ENCODE measurements at regions not wholly inside any gene's neighbourhood (a gene's known extent, or its start where the extent isn't known, plus 50 kb on each side); places are given as distances from the start of the nearest gene placed in this dataset.

- DNase-seq (ENCODE audit: missing footprints) (no peak), ATAC-seq (no peak)
- intact Hi-C loops (cut with DNase I): no loop called here
Observed at GRCh38 chr12:90305379-90305778, 596.7 kb upstream of the ATP2B1 start.

DNA sequence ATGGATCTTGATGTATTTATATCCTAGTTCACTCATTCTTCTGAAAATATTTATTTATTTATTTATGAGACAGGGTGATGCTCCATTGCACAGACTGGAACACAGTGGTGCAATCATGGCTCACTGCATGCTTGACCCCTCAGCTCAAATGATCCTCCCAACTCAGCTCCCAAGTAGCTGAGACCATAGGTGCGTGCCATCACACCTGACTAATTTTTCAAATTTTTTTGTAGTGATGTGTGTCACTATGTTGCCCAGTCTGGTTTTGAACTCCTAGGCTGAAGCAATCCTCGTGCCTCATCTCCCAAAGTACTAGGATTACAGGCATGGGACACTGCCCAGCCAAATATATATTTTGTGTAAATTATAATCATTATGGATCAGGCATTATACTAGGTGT, 595.6 kb upstream of the ATP2B1 start:
- no peak for ATAC-seq
- intact Hi-C loops (cut with DNase I): no loop called here
- no peak for DNase-seq (ENCODE audit: missing footprints)

DNA sequence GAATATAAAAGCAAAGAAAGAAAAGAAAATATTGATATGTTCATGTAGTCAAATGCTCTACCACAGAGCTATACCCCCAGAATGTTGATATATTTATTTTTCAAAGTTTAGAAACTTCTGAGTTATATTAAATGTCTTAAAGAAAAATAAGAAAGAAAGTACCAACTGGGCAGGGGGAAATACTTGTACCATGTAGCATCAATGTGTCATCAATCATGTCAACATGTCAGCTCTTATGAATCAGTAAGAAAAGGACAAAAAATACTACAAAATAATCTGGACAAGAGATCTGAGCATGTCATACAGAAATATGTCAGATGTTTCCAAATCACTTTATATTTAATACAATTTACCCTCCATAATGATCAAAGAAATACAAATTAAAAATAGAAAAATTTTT, 595.1 kb upstream of the ATP2B1 start:
- ATAC-seq (no peak), DNase-seq (ENCODE audit: missing footprints) (no peak)
- intact Hi-C loops (cut with DNase I): no loop called here

DNA sequence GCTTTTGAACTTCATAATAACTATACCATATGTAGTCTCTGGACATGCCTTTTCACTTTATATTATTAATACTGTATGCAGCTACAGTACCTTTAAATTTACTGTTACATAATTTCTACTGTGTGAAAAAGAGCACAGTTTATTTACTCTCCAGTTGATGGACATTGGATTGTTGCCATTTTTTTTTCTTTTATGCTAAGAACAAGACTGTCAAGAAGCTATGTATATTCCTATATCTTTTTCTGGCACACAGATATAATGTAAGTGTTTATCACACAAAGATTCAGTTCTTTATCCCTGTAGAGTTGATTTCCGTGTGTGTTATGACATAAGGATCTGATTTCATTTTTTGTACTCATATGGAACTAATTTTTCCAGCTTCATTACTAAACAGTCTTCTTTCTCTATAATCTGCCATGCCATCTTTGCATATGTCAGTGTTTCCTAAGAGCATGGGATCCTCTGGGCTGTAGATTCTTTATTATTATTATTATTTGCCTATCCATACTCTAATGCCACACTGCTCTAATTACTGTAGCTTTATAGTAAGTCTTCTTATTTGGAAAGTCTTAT, 593.0 kb upstream of the ATP2B1 start:
- intact Hi-C loops (cut with DNase I): no loop called here
- no peak for ATAC-seq
- DNase-seq (ENCODE audit: missing footprints): no peak

GRCh38 chr12:90301095-90301494, 592.5 kb upstream of the ATP2B1 start:
- no peak for ATAC-seq

DNA sequence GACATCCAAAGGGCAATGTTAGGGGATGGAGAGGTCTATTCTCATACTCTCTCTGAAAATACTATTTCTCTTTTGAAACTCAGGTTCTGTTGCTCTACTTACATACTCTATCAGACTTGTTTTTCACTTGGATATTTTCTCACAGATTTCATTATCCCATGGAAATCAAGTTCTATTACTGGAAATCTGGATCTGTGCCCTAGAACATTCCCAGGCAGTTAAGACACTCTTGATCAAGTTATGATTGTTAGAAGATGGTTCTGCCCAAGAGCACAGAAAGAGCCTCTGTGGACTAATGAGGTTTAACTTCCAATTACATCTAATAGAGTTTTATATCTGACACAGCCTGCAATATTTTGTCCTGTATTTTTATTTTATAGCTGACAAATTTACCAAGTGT, 591.0 kb upstream of the ATP2B1 start:
- no peak for ATAC-seq
- intact Hi-C loops (cut with DNase I): no loop called here
- DNase-seq (ENCODE audit: missing footprints): no peak

More at GRCh38 chr12:90301095-90301494, 592.5 kb upstream of the ATP2B1 start:
- DNase-seq (ENCODE audit: missing footprints): no peak
- intact Hi-C loops (cut with DNase I): no loop called here

- ATAC-seq (no peak), DNase-seq (ENCODE audit: missing footprints) (no peak)
- intact Hi-C loops (cut with DNase I): no loop called here
Observed at GRCh38 chr12:90299121-90299520, 590.5 kb upstream of the ATP2B1 start.

GRCh38 chr12:90298289-90298948, 589.8 kb upstream of the ATP2B1 start:
- intact Hi-C loops (cut with DNase I): no loop called here
- ATAC-seq: no peak
- no peak for DNase-seq (ENCODE audit: missing footprints)

GRCh38 chr12:90295858-90296257, 587.2 kb upstream of the ATP2B1 start:
- ATAC-seq: no peak
- DNase-seq (ENCODE audit: missing footprints): no peak
- intact Hi-C loops (cut with DNase I): no loop called here

DNA sequence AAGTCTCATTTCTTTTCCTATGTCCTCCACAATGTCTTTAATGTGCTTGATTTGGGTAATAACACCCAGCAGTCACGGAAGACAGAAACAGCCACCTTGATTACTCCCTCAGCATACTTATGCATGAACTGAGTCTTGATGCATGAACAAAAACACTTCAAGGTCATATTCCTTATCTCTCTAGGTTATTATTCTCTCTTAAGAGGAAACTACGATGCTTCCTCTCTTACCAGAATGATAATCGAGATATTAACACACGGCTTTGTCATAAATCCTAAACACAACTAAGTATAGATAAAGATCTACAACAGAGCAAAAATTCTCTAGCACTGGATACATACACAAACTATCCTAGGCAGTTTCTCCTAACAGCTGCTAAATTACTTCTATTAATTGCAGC, 583.5 kb upstream of the ATP2B1 start:
- ATAC-seq: no peak
- intact Hi-C loops (cut with DNase I): no loop called here
- DNase-seq (ENCODE audit: missing footprints): no peak

DNA sequence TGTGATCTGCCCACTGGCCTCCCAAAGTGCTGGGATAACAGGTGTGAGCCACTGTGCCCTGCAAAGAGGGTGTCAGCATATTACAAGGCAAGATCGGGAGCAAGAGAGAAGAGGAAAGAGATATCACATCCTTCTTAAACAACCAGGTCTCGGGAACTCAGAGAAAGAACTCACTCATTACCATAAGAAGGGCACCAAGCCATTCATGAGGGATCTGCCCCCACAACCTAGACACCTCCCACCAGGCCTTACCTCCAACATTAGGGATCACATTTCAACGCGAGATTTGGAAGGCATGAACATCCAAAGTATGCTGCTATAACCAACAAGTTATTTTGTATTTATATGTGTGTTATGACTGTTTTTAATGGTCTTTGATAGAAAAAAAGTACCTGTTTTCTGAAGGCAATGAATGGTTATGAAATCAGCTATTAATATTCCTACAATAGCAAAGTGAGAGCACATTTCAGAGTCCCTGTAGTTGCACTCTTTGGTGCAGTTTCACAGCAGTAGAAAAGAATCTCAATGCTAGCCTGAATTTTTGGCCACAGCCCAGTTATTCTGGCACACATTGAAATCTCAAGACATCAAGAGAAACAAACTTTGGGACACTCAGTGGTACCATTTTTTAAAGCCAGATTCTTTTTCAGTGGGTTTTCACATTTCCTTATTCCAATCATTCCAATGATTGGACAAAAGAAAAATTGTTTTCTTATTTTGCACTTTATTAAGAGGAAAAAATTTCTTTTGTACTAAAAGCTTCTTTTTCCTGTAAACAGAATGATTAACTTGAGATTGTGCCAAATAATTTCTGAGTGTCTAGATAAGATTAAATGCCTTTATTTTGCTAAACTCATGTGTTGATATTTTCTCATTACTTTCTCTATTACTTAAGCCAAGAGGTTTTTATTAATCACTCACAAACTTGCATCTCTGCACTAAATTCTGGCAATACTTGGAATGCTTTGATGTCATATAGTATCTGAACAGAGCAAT, 582.6 kb upstream of the ATP2B1 start:
- intact Hi-C loops (cut with DNase I): no loop called here
- no peak for DNase-seq (ENCODE audit: missing footprints)
- ATAC-seq: no peak

DNA sequence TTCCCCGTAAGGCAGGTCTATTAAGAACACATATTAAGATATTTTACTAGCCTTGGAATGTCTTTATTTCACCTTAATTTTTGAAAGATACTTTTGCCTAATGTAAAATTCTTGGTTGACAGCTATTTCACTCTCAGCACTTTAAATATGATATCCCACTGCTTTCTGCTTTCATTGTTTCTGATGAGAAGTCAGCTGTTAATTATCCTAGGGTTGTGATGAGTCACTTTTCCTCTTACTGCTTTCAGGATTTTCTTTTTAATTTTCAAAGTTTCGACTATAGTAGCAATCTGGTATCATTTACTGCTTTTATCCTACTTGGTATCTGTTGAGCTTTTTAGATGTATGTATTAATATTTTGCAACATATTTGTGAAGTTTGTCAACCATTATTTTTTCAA, 578.9 kb upstream of the ATP2B1 start:
- intact Hi-C loops (cut with DNase I): no loop called here
- DNase-seq (ENCODE audit: missing footprints) (no peak), ATAC-seq (no peak)

GRCh38 chr12:90281154-90281868, 572.7 kb upstream of the ATP2B1 start:
- ATAC-seq (no peak), DNase-seq (ENCODE audit: missing footprints) (no peak)
- intact Hi-C loops (cut with DNase I): no loop called here

GRCh38 chr12:90280564-90281058, 572.0 kb upstream of the ATP2B1 start:
- intact Hi-C loops (cut with DNase I): no loop called here
- ATAC-seq (no peak), DNase-seq (ENCODE audit: missing footprints) (no peak)

GRCh38 chr12:90280033-90280432, 571.4 kb upstream of the ATP2B1 start:
- intact Hi-C loops (cut with DNase I): no loop called here
- no peak for ATAC-seq
- no peak for DNase-seq (ENCODE audit: missing footprints)

DNA sequence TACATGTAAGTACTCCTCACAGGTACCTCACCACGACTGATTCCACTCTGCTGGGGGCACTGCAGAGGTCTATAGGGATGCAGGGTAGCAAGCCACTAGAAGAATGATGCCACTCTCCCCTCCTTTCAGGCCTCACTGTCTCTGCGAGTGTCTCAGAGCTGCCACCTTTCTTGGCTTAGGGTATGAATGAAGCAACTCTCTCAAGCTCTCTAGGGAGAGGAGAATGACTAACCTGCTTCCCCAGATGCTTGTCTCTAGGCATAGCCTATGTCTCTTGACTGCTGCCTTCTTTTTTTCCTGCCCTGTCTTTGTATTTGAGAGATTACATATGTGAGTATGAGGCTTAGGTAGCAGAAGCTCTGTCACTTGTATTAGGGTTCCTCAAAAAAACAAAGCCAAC, 566.5 kb upstream of the ATP2B1 start:
- ATAC-seq: no peak
- DNase-seq (ENCODE audit: missing footprints): no peak
- intact Hi-C loops (cut with DNase I): no loop called here

DNA sequence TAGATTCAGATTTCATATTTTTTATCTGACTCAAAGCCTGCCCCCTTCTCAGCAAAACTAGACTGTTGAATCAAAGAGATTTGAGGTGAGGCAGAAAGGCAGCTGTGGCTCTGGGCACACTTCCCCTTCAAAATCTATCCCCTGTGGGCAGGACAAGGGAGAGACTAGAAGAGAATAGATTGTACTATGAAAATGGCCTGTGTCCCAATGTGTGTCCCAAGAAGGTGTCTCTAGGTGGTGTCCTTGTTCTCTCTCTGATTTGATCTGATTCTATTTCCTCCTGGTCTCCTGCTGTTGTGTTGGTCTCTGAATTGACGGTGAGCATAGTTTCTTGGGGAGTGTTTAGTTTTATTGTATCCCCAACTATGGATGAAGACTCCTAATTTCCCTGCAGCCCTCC, 565.8 kb upstream of the ATP2B1 start:
- ATAC-seq (no peak), DNase-seq (ENCODE audit: missing footprints) (no peak)
- intact Hi-C loops (cut with DNase I): no loop called here

GRCh38 chr12:90268574-90268973, 559.9 kb upstream of the ATP2B1 start:
- intact Hi-C loops (cut with DNase I): no loop called here
- no peak for ATAC-seq
- no peak for DNase-seq (ENCODE audit: missing footprints)

DNA sequence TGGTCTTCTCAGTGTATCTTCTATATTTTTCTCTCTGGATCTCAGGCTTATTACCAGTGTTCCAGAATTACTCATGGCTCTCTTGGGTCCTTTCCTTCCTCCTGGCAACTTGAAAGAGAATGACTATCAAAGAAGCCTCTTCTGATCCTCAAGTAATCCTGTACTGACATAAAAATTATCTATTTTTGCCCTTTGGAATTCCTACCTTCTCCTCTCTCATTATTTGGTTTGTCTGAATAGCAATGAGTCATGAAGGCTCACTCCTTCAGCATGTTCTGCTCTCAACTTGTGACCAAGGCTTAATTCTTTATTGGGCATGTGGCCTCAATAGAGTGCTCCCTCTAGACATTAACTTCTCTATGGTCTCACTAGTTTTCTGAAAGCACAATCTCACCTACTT, 553.6 kb upstream of the ATP2B1 start:
- intact Hi-C loops (cut with DNase I): no loop called here
- no peak for DNase-seq (ENCODE audit: missing footprints)
- no peak for ATAC-seq
